HG03432 (cell line): ENCODE measurements at regions not wholly inside any gene's neighbourhood (a gene's known extent, or its start where the extent isn't known, plus 50 kb on each side); places are given as distances from the start of the nearest gene placed in this dataset.

ENCODE experiments used
- ATAC-seq: cut with Tn5 transposase; IDR thresholded peaks from one replicate; pipeline ENCODE4 v1.9.1; 2021; ENCODE audit warnings: mild to moderate bottlenecking, moderate library complexity; ENCODE audit not compliant: unreplicated experiment

DNA sequence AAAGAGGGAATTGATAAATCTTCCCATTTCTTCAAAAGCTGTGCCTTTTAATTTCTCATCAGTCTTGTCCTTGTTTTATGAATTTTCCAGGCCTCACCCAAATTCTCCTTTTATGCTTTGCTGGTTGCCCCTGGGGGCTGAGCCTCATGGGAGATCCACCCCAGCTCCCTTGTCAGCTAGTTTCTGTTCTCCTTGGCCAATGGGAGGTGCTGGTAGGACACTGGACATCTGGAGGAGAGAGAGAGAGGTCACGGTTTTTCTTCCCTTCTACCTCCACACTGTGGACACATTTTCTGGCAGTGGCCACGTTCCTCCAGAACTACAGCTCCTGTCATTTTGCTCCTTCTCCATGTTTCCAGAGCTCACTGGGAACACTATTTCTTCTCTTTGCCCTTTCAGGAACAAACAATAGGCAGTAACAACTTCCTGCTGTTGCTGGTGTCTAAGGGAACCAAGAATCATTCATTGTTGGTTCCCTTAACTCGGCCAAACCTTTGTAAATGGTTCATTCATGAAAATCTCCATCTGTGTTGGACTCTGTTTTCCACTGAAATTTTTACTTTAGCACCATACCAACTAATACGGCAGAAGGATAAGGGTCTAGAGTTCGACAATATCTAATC lies 334.5 kb downstream of the GPAT3 start:
- no peak for ATAC-seq

DNA sequence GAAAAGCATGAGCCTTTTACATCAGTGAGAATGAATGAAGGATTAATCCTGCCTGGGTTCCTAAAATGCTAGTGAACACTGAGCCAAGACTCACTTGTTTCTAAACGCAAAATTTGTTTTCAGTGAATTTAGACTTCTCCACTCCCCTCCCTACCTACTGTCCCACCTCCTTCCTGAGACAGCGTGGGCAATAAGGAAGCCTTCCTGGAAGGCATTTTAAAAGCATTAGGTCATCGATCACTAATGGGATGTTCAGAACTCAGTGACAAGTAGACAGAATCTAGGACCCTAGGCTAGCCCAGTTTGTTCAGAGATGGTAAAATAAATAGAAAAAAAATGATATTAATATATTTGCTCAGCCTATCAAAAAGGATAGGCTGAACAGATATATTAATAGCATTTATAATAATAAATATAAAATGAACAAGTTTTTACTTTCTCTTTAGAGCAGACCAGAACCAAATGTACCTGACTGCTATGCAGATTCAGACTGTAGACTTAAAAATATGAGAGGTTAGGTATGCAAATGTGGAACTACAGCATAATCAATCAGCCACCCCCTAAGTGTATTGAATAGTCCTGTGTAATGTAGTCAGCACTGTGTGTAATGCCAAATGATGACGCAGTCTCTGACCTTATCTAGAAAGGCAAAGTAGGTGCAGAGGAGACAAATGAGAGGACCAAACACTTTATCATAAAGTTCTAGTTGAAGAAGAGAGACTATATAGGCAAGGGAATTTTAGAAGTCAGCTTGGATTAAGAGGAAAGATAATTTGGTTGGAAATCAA lies 331.1 kb downstream of the GPAT3 start:
- ATAC-seq = no peak

DNA sequence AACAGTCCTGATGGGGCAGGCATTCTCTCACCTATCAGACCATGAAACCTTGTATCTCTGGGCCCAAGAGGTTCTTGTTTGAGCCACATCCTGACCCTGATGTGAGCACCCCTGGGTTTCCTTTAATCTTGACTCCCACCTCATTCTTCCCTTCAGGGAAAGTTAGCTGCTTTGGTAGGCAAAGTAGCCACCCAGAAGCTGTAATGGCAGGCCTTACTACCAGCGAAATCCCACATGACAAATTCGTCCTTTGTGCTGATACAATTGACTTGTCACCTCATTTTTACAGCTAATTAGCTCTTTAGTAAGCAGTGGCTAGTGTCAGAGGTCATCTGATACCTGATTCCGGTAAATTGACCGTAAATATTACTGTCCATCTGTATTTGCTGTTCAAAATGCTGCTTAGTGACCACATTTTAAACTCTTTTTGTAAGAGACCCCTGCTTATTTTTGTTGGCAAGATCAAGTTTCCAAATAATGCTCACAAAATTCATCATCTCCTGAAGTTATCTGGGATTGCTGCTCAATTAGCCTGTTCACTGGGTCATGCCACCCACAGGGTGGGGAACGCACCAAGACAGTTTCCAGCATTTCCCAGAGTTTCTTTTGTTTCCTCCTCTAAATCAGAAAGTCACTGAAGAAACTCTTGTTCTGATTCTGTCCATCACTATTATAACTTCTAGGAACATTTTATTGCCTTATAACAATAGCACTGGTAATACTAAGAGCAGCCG lies 329.7 kb downstream of the GPAT3 start:
- no peak for ATAC-seq

DNA sequence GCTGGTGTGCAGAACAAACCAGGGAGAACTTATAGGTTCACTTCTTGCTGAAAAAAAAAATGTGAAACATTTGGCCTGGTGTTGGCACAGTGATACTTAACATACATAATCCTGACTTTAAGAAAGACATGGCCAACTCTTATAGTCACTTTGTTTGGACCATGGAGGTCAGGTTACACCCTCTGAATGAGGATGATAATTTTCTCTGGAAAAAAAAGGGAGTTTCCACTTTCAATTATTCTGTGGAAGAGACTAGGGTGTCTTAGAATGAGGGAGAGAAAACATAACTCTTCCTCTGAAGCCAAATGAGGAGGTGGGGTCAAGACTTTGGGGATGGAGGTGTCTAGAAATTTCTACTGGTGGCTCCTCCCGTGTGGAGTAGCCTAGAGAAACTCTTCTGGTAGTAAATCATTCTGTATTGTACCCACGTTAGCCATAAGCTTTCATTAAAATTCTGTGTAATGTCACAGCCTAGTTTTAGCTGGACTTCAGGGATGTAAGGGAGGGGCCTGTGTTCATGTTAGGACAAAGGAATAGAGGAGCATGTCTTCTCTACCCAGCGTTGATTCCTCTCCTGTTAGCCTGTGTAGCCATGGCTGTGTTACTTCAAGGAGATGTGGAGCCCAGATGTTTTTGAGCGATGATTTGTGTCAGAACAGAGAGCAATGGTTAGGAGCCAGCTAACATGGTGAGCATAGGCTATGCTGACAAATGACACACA lies 328.3 kb downstream of the GPAT3 start:
- ATAC-seq = no peak

DNA sequence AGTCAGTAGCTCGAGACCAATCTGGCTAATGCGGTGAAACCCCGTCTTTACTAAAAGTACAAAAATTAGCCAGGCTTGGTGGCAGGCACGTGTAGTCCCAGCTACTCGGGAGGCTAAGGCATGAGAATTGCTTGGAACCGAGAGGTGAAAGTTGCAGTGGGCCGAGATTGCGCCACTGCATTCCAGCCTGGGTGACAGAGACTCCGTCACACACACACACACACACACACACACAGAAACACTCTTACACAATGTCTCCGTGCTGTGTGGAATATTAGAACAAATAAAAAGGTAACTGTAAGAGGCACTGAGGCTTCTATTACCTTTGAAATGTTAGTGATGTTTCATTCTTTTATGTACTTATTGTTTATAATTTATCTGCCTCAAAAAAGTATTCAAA lies 326.6 kb downstream of the GPAT3 start:
- ATAC-seq = no peak

DNA sequence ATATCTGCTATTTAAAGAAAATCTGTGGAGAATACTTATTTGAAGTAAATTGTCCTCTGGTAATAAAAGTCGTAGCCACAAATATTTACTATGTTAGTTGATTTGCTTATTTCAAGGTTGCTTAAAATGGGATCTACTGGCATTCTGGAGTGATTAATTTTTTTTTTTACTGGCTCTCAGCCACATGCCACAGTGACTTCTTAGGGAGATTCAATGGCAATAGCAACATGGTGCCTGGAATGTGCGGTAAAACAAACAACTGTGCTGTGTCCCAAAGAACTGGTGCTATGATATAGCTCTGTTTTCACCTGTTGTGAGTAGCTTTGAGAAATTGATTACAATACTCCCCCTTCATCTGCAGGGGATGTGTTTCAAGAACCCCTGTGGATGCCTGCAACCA lies 324.3 kb downstream of the GPAT3 start:
- ATAC-seq = no peak

DNA sequence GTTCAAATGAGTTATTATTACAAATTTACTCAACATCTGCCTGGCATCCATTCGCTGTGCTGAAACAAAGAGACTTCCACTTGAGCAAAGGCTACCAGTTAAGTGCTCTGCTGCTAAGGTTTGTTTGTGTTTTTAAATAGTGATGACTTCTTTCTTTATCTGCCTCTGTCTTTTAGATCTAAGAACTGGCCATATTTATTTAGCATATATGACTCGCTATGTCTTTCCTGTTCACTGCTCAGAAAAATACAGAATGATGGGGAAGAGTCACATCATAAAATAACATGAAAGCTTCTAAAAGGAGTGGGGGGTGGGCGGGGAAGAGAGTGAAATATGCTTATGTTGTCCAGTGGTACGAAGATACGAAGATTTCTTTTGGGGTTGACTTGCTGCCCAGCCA lies 322.2 kb downstream of the GPAT3 start:
- ATAC-seq = no peak

DNA sequence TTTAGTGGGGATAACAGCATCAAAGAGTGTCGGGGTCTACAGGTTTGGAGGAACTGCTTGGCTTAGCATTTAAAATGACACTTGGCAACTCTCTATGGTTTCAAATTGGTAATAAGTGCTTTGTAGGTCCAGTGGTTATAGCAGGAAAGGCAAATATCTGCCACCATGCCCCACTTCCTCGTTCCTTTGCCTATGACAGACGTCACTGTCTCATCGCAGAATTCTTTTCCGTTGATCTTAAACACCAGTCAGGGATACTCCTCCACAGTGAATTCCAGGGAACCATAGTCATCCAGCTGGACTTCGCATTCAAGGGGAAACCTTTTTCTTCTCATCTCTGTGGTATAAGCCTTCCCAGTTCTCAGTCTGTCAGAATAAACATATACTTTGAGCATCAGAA lies 319.1 kb downstream of the GPAT3 start:
- no peak for ATAC-seq

DNA sequence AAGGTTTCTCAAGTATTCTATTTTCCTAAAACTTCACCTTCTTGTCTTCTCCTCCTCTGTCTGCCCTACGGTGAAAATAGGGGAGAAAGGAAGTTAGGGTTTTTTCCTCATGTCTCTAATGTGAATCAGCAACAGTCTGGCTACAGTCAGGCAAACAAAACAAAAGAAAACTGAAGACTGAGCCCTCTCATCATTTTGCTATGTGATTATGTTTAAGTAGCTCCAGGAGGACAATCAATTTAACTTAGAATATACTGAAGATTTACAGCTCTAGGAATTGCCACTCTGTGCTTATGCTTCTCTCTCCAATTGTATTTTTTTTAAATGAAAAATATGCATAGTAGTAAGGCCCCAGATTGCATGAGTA lies 316.2 kb downstream of the GPAT3 start:
- ATAC-seq = no peak

DNA sequence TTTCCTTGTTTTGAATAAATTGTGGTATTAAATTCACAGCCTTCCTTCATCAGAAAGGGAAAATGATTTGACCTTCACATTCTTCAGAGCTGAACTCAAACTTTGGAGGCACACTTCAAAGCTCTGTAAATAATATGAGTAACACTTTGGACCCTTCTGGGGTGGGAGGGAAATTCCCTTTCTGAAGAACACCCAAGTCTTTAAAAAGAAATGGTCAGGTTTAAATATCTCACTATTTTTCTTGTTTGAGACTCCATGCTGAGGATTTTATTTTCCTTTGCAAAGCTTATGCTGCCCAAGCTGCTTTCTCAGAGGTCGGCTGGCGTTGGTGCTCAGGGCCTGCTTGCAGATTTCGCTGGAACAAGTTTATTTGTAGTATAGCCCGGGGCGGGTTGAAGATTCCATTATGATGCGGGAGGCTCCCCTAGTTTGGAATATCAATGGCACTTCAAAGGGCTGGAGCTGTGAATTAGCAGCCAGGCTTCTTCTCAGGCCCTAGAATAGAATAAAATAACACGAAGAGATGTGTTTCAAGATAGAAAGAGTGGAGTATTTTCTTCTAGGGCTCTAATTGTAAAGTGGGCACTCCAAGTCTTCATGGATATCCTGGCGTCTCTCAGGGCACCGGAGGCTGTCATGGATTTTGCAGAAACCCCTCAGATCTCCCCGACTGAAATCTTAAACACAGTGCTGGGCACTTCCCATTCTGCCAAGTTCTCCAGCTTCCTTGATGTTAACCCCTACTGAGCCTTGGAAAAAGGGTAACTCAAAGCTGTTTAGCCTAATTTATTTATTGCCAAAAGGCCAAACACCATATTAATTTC lies 315.6 kb downstream of the GPAT3 start:
- ATAC-seq = no peak

DNA sequence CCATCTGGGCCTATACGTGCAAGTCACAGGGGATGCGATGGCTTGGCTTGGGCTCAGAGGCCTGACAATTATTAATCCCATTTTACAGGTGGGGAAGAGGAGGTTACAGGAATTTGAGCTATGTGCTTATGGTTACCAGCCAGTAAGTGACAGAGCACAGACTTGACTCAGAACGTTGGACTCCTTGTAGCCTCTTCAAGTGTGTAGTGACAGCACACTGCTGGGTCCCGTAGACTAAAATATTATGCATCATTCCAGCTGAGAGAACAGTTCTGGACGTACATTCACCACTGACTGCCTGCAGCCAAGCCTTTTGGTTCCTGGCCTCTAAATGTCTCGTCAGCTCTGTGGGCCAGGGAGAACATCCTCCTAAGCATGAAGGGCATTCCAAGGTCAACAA lies 314.5 kb downstream of the GPAT3 start:
- no peak for ATAC-seq

DNA sequence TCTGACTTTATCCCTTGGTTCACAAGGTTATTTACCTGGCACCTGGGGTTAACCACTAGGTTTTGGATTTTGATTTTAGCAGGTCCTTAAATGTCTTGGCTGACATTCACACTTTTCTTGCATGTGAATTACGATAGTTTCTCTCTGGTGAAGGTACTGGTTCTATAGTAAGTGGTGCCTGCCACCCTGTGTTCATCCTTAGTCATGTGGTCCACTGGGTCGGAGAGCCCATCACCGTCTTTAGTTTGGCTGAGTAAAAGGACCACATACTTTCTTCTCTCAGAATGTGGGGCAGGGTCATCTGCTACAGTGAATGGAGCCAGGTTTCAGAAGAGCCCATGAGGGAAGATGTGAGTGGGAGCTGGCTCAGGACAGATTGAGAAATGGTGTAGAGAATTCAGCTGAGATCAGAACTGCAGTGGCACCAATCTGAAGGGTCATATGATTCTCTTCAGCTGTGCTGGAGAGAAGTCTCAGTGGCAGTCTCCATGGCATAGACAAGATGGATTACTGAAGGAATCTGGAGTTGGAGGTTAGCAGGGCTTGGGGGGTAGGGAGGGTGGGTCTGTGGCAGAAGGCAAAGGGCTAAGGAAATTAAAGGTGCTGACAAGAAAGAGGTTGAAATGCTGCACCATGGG lies 310.4 kb downstream of the GPAT3 start:
- no peak for ATAC-seq

DNA sequence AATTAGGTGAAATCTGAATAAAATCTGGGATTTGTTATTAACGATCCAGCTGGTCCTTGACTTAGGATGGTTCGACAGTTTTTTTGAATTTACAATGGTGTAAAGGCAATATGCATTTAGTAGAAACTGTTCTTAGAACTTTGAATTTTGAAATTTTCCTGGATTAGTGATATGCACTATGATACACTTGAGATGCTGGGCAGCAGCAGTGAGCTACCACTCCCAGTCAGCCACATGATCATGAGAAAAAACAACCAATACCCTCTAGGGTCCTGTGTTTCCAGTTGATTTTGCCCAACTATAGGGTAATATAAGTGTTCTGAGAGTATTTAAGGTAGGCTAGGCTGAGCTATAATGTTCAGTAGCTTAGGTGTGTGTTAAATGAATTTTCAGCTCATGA lies 303.7 kb downstream of the GPAT3 start:
- ATAC-seq = no peak

DNA sequence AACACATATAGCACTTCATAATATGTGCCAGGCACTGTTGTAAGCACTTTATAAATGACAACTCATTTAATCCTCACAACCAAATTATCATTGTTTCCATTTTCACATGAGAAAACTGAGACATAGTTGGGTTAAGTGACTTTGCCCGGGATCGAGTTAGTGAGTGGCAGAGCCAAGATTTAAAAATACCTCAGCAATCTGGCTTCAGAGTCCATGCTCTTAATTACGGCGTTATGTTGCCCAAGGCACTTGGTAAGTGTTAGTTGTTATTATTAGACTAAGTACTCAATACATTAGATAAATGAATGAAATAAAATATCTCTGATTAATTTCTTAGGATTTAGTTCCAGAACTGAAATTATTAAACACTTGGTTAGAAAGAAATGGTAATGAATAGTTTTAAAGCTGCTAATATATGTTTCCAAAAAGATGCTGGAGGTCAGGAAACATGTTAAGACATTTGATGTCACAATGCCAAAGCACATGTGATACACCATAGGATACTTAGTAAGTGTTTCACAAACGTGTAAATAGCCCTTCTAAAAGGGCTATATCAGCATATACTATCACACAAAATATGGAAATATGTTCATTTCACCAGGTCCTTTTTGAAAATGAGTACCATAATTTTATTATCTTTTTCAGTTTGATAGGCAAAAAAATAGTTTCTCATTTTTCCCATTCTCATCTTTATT lies 301.9 kb downstream of the GPAT3 start:
- ATAC-seq = no peak

DNA sequence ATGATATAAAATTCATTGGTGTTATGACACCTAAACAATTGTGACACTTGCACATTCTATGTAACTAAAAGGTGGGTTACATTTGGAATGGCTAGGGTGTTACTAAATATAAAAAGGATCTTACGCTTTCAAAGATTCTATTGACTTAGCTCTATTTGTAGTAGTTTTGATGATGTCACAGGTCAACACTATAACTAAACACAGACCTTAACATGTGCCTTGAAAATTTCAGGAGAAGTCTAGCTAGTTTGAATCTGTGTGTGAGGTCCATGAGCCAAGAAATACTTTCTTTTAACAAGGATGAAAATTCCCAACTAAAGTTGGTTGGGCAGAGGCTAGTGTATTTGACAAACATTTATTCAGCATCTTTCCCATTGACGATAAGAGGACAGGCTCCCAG lies 298.0 kb downstream of the GPAT3 start:
- ATAC-seq = no peak

DNA sequence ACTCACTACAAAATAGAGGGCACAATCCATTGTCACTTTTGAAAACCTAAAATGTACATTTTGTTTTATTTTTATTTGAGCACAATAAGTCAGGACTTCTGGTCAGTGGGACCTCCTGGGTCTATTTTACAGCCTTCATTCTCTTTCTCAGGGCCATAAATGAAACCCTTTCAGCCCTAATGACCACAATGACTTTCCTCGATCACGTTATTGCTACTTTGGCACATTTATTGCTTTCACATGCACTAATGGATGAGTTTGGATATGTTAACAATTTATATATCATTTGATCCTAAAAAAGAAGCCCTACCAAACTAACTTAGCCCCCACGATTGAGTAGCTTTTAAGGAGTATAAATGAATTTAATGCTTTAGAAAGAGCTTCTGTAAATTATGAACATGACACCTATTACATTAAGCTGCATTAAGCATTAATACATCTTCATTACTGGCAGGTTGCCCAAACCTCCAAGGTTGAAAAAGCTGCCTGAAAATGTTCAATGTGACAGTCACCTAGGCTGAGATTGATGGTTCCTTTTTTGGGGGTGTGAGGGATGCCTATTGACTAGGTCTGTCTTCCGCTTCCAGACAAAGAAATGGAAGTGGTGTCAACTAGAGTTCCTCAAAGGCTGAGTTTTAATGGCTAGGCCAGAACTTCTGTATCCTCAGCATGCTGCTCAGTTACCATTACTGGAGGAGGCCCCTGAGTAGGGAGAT lies 296.4 kb downstream of the GPAT3 start:
- ATAC-seq = no peak

DNA sequence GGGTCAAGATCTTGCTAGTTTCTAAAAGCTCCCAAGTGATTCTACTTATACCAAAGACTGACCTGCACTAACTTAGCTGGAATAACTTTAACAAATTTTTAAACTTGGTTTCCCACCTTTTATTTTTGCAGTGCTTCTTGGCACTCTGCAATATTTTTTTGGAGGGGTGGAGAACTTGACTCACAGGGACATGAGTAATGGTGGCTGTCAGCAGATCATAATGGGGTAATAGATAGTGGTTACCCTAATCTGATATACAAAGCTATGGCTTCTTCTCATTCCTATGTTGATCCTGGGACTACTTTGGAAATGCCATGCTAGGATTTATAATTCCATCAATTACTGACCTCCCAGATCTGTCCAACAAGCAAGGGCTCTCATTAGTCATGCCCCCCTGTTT lies 295.7 kb downstream of the GPAT3 start:
- no peak for ATAC-seq

DNA sequence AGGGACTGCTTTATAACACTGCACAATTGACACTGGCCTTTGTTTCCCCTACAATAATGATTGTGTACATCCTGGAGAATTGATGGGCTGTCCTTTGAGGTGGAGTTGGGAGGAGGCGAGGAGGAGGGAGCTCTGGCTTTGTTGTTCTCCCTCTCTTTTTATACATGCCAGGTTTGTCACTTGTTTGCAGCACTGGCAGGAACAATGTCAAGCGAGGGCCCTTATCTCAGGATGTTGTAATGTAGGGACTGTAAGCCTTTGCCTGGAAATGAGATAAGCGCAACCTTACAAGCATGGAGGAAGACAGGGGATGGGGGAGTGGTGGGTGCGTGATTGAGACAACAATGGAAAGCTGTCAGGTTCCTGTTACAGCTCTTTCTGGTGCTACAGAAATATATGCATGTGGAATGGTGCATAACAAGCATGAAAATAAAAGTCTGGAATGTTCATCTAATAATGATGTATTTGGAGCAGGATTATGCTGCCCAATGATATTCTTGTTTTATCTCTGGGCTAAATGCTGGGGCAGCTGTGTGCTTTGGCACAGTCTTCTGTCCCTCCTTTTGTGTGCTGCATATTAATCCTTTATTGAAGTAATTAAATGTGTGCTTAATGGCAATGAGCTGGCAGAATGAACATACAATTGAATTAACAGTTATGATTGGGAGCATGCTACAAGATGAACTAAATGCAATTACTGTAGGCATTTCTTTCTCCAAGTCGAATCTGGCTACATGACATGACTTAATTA lies 294.4 kb downstream of the GPAT3 start:
- ATAC-seq = no peak
